ENCODE measurements at regions not wholly inside any gene's neighbourhood (a gene's known extent, or its start where the extent isn't known, plus 50 kb on each side); places are given as distances from the start of the nearest gene placed in this dataset.

GRCh38 chr6:93786474-93787330 lies 367.3 kb upstream of the EPHA7 start:
- DNase-seq (ENCODE audit: extremely low read depth, low read depth) = no peak
- H3K4me3 ChIP-seq (replicated peaks; ENCODE audit: low read depth, low read length) = no peak overlapping the region
- no peak for TF ChIP-seq CTCF (IDR thresholded peaks at IDR 0.05; ENCODE audit: low read depth, low read length, missing control alignments)

GRCh38 chr6:93785694-93786030 lies 366.3 kb upstream of the EPHA7 start:
- no peak for DNase-seq (ENCODE audit: extremely low read depth, low read depth)
- no peak for TF ChIP-seq CTCF (IDR thresholded peaks at IDR 0.05; ENCODE audit: low read depth, low read length, missing control alignments)
- H3K4me3 ChIP-seq (replicated peaks; ENCODE audit: low read depth, low read length) = no peak overlapping the region

GRCh38 chr6:93784794-93785693 lies 365.7 kb upstream of the EPHA7 start:
- H3K4me3 ChIP-seq (replicated peaks; ENCODE audit: low read depth, low read length) = no peak overlapping the region
- no peak for TF ChIP-seq CTCF (IDR thresholded peaks at IDR 0.05; ENCODE audit: low read depth, low read length, missing control alignments)
- peak; percentile 2 for DNase-seq (ENCODE audit: extremely low read depth, low read depth)

- no peak for TF ChIP-seq CTCF (IDR thresholded peaks at IDR 0.05; ENCODE audit: low read depth, low read length, missing control alignments)
- no peak overlapping the region for H3K4me3 ChIP-seq (replicated peaks; ENCODE audit: low read depth, low read length)
- DNase-seq (ENCODE audit: extremely low read depth, low read depth) = no peak
Measured at GRCh38 chr6:93779086-93779841, 359.9 kb upstream of the EPHA7 start.

- no peak overlapping the region for H3K4me3 ChIP-seq (replicated peaks; ENCODE audit: low read depth, low read length)
- no peak for TF ChIP-seq CTCF (IDR thresholded peaks at IDR 0.05; ENCODE audit: low read depth, low read length, missing control alignments)
Measured at GRCh38 chr6:93759190-93759589, 339.8 kb upstream of the EPHA7 start.

GRCh38 chr6:93751969-93752368 lies 332.6 kb upstream of the EPHA7 start:
- no peak for DNase-seq (ENCODE audit: extremely low read depth, low read depth)
- H3K4me3 ChIP-seq (replicated peaks; ENCODE audit: low read depth, low read length) = no peak overlapping the region
- TF ChIP-seq CTCF (IDR thresholded peaks at IDR 0.05; ENCODE audit: low read depth, low read length, missing control alignments) = no peak

More at GRCh38 chr6:93759190-93759589, 339.8 kb upstream of the EPHA7 start:
- no peak for DNase-seq (ENCODE audit: extremely low read depth, low read depth)
